GM18909 (cell line): ENCODE measurements at regions not wholly inside any gene's neighbourhood (a gene's known extent, or its start where the extent isn't known, plus 50 kb on each side); places are given as distances from the start of the nearest gene placed in this dataset.

Experiments used
- ATAC-seq: cut with Tn5 transposase; IDR thresholded peaks from one replicate; pipeline ENCODE4 v1.9.1; 2021; ENCODE audit warnings: mild to moderate bottlenecking; ENCODE audit not compliant: unreplicated experiment, poor library complexity

- no peak for ATAC-seq
Observed at GRCh38 chr9:113775749-113776148, 100.4 kb upstream of the ZNF618 start.

DNA sequence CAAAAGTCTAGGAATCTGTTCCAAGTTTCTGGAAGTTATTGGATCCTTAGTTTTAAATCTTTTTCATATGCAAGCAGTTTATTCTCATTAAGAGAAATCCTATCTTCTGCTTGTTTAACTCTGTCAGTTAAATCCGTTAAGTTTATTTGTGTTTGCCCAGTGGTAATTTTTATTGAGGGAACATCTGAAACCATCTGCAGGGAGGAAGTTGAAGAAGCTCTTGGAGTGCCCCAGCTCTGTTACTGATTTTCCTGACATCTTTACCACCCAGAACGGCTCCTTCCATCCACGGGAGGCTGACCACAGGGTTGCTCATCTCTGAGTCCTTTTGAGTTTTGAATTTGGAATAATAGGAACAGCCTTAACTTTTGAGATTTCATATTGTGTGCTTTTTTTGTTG is 99.9 kb upstream of the ZNF618 start:
- ATAC-seq: no peak

DNA sequence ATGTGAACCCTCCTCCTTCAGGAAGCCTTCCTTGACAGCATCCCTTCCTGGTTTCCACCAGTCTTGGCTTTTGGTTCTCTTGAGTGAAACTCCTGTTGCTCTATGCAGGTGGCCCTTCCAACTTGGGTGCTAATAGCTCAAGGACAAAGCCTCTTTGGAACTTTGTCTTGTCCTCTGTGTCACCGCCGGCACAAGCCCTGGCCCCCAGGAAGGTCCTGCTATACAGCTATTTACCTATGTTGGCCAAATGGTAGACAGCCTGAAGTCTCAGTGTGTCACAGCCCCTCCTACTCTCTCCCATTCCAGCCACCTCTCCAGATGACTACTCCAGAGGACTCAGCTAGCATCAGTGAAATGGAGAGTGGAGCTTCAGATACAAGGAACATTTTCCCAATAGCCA is 94.7 kb upstream of the ZNF618 start:
- no peak for ATAC-seq

GRCh38 chr9:113781896-113782295 is 94.2 kb upstream of the ZNF618 start:
- ATAC-seq: no peak

DNA sequence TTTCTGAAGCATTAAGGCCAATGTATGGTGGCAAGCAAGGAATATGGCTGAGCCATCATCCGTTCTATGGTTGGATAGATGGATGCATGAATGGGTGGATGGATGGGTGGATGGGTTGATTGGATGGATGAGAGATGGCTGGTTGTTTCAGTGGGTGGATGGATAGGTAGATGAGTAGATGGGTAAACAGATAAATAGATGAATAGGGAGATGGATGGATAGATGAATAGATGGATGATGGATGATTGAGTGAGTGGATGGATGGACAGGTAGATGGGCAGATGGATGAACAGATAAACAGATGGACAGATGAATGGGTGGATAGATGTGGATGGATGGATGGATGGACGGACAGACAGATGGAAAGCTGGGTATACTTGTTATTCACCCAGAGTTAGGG is 92.6 kb upstream of the ZNF618 start:
- no peak for ATAC-seq

DNA sequence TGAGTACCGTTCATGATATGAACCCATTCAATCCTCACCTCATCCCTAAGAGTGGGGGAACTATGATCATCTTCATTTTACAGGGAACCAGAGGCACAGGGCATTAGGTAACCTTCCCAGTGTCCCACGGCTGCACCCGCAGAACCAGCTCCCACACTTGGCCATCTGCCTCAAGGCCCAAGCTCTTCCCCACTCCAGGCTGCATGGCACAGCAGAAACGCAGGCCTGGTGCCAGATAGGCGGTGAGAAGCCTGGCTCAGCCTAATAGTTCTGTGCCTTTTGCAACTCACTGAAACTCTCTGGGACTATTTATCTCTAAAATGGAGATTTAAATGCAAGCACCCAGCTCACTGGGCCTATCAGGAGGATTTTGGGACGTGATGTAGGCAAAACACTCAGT is 90.8 kb upstream of the ZNF618 start:
- ATAC-seq: no peak

- ATAC-seq: no peak
Observed at GRCh38 chr9:113786071-113786470, 90.0 kb upstream of the ZNF618 start.

- no peak for ATAC-seq
Observed at GRCh38 chr9:113787871-113788270, 88.2 kb upstream of the ZNF618 start.

- no peak for ATAC-seq
Observed at GRCh38 chr9:113788616-113789330, 87.3 kb upstream of the ZNF618 start.

DNA sequence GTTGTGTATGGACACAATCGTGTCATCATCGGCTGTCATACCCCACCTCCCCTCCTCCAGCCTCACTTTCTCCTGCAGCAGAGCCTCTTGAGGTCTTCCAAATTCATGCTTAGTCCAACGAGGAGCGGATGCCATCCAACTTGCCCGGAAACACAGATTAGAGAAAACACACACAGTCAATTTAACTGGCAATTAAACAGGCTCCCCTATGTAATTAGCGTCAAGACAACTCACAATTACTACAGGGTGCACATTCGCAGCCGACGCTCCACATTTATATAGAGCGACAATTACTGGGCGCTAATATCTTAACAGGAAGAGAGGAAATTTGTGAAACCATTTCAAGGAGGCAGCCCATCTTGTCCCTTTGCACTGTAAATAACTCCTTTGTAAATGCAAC is 86.0 kb upstream of the ZNF618 start:
- ATAC-seq: no peak

DNA sequence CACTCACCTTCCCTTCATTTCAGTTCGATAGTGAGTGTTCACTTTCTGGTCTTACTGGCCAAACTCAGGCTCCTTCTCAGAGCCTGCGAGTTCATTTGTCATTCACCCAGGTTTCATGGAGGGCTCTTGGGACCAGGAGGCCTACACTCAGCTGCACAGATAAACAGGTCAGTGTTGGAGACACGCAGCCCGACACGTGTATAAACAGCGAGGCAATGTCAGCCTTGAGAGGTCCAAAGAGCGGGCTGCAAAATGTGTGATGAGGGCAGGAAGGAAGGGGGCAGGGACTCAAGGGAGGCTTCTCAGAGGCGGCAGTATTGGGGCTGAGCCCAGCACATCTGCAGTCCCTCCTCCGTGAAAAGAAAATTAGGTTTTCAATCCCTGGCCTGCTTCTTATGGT is 82.6 kb upstream of the ZNF618 start:
- ATAC-seq: no peak

GRCh38 chr9:113794721-113795120 is 81.4 kb upstream of the ZNF618 start:
- ATAC-seq: no peak

DNA sequence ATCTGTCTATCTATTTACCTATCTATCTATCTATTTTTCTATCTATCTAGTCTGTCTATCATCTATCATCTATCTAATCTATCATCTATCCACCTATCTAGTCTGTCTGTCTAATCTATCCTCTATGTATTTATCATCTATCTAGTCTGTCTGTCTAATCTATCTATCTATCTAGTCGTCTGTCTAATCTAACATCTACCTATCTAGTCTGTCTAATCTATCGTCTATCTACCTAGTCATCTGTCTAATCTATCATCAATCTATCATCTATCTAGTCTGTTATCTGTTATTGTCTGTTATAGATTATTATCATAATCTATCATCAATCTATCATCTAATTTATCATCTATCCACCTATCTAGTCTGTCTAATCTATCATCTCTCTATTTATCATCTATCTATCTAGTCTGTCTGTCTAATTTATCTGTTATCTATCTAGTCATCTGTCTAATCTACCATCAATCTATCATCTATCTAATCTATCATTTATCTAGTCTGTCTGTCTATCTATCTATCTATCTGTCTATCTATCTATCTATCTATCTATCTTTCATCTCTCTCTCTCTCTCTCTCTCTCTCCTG is 80.2 kb upstream of the ZNF618 start:
- no peak for ATAC-seq

GRCh38 chr9:113796646-113797426 is 79.3 kb upstream of the ZNF618 start:
- ATAC-seq: no peak

GRCh38 chr9:113798062-113799030 is 77.8 kb upstream of the ZNF618 start:
- no peak for ATAC-seq

DNA sequence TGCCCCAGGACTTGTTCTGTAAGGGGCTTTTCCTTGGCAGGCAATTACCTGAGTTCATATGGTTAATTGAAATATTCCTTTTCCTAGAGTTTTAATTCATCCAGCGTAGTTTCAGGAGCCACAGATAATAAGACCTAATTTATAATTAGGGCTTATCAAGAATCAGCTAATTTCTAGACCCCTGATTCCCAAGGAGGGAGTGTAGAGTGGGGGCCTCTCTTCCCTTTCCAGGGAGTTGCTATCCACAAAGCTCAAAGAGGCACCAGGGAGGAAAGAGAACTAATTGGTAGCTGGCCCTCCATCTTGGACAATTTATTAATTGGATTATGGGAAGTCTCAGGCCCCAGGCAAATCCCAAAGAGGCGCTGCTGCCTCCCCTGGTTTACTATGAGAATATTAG is 75.8 kb upstream of the ZNF618 start:
- ATAC-seq: no peak

DNA sequence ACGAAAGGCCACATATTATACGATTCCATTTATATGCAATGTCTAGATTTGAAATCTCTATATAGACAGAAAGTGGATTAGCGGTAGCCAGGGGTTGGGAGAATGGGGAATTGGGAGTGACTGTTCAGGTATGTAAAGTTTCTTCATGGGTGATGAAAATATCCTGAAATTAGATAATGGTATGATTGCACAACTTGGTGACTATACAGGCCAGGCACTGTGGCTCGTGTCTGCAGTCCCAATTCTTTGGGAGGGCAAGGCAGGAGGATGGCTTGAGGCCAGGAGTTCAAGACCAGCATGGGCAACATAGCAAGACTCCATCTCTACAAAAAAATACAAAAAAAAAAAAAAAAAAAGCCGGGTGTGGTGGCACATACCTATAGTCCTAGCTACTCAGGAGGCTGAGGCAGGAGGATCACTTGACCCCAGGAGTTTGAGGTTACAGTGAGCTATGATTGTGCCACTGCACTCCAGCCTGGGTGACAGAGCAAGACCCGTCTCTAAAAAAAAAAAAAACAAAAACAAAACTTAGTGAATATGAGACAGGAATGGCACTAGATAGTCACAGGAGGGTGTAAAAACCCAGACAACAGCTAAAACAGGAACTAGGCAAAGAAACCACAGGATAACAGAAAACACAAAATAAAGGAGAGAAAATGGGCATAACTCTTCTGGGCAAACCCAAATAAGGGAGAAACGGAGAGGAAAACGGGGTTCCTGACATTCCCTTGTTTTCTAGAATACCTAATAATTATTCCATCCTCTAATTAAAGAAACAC is 72.1 kb upstream of the ZNF618 start:
- ATAC-seq: no peak

DNA sequence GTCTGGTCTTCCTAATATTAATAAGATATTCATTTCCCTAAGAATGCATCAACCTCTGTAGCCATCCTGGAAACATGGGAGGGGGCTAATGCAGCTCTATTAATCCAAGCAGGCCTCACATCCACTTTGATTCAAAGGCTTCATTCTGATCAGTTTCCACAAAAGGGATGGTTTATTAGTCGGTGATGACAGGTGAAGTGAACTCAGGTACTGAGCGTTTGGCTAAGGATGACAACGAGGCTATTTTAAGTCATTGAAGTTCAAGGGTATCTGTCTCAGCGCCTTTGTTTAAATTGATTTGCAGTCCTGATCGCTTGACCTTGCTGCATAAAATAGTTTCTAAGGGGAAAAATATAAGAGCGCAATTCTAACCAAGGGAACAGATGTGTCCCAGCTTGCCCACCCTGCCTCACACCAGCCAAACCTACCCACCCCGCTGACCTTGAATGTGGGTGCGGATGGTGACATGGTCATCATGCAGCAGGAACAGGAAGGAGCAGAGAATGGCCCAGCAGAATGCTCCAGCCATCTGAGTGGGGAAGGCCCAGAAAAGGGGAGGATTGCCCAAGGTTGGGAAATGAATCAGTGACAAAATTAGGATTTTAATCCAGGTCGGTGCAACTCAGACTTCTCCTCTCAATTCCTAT is 70.5 kb upstream of the ZNF618 start:
- ATAC-seq: no peak
